ENCODE measurements at regions not wholly inside any gene's neighbourhood (a gene's known extent, or its start where the extent isn't known, plus 50 kb on each side); places are given as distances from the start of the nearest gene placed in this dataset.
"Not testable (repeated sequence)": the region's sequence is repeated elsewhere in the genome, so short reads cannot be mapped to it uniquely, and the experiment has no call there.

GRCh38 chrX:10702031-10702430, 81.6 kb upstream of the MID1 start:
- FAIRE-seq, result no peak

GRCh38 chrX:10706342-10706741, 86.0 kb upstream of the MID1 start:
- H3K36me3 ChIP-seq (ENCODE audit: control insufficient read depth in 2 of 3, insufficient read depth in 3 of 3, low read length in 3 of 3); intact Hi-C loops (cut with DNase I); H3K4me3 ChIP-seq (ENCODE audit: low read length in 3 of 3); DNase-seq; H3K9me3 ChIP-seq (ENCODE audit: control insufficient read depth in 2 of 3, insufficient read depth in 1 of 3, low read length in 3 of 3); H3K27ac ChIP-seq (ENCODE audit: low read depth in 2 of 2, low read length in 2 of 2); H3K27me3 ChIP-seq (ENCODE audit: control insufficient read depth, insufficient read depth, low read length); FAIRE-seq; H3K4me1 ChIP-seq (ENCODE audit: control insufficient read depth in 2 of 3, insufficient read depth in 2 of 3, low read depth in 1 of 3, low read length in 3 of 3); H3K9ac ChIP-seq (ENCODE audit: low read length in 3 of 3): not testable (repeated sequence)

More at GRCh38 chrX:10702031-10702430, 81.6 kb upstream of the MID1 start:
- intact Hi-C loops (cut with DNase I), result no loop called here
- no peak overlapping the region for H3K9ac ChIP-seq (ENCODE audit: low read length in 3 of 3)
- no peak for DNase-seq
- no peak for TF ChIP-seq CTCF (IDR thresholded peaks at IDR 0.05; ENCODE audit: borderline replicate concordance, extremely low read depth, insufficient read depth)
- no peaks in the 10 kb centered on the region for H3K4me1 ChIP-seq (ENCODE audit: control insufficient read depth in 2 of 3, insufficient read depth in 2 of 3, low read depth in 1 of 3, low read length in 3 of 3)
- H3K9me3 ChIP-seq (ENCODE audit: control insufficient read depth in 2 of 3, insufficient read depth in 1 of 3, low read length in 3 of 3), result no peaks in the 10 kb centered on the region
- H3K36me3 ChIP-seq (ENCODE audit: control insufficient read depth in 2 of 3, insufficient read depth in 3 of 3, low read length in 3 of 3), result no peaks in the 10 kb centered on the region
- no peak overlapping the region for H3K27ac ChIP-seq (ENCODE audit: low read depth in 2 of 2, low read length in 2 of 2)
- H3K4me3 ChIP-seq (ENCODE audit: low read length in 3 of 3), result no peak overlapping the region
- H3K27me3 ChIP-seq (ENCODE audit: control insufficient read depth, insufficient read depth, low read length), result no peaks in the 10 kb centered on the region

- Histone ChIP-seq H3K4me3 (ENCODE audit: low read length in 3 of 3) (no peak overlapping the region), H3K9me3 (ENCODE audit: control insufficient read depth in 2 of 3, insufficient read depth in 1 of 3, low read length in 3 of 3) (no peaks in the 10 kb centered on the region), H3K27ac (ENCODE audit: low read depth in 2 of 2, low read length in 2 of 2) (no peak overlapping the region), H3K27me3 (ENCODE audit: control insufficient read depth, insufficient read depth, low read length) (no peaks in the 10 kb centered on the region), H3K9ac (ENCODE audit: low read length in 3 of 3) (no peak overlapping the region), H3K4me1 (ENCODE audit: control insufficient read depth in 2 of 3, insufficient read depth in 2 of 3, low read depth in 1 of 3, low read length in 3 of 3) (no peaks in the 10 kb centered on the region), H3K36me3 (ENCODE audit: control insufficient read depth in 2 of 3, insufficient read depth in 3 of 3, low read length in 3 of 3) (no peaks in the 10 kb centered on the region)
- DNase-seq (no peak), FAIRE-seq (no peak)
- no peak for TF ChIP-seq CTCF (IDR thresholded peaks at IDR 0.05; ENCODE audit: borderline replicate concordance, extremely low read depth, insufficient read depth)
- intact Hi-C loops (cut with DNase I), result no loop called here
These were observed 87.4 kb upstream of the MID1 start for GRCh38 chrX:10707773-10708172.

GRCh38 chrX:10709276-10709675, 88.9 kb upstream of the MID1 start:
- FAIRE-seq (no peak), DNase-seq (peak in 2 of 5 donors; percentile 28 to 34)
- H3K4me1 ChIP-seq (ENCODE audit: control insufficient read depth in 2 of 3, insufficient read depth in 2 of 3, low read depth in 1 of 3, low read length in 3 of 3), result no peaks in the 10 kb centered on the region
- H3K9me3 ChIP-seq (ENCODE audit: control insufficient read depth in 2 of 3, insufficient read depth in 1 of 3, low read length in 3 of 3), result no peaks in the 10 kb centered on the region
- no peak overlapping the region for H3K27ac ChIP-seq (ENCODE audit: low read depth in 2 of 2, low read length in 2 of 2)
- no peaks in the 10 kb centered on the region for H3K36me3 ChIP-seq (ENCODE audit: control insufficient read depth in 2 of 3, insufficient read depth in 3 of 3, low read length in 3 of 3)
- H3K4me3 ChIP-seq (ENCODE audit: low read length in 3 of 3), result no peak overlapping the region
- no peaks in the 10 kb centered on the region for H3K27me3 ChIP-seq (ENCODE audit: control insufficient read depth, insufficient read depth, low read length)
- TF ChIP-seq CTCF (IDR thresholded peaks at IDR 0.05; ENCODE audit: borderline replicate concordance, extremely low read depth, insufficient read depth), result no peak
- H3K9ac ChIP-seq (ENCODE audit: low read length in 3 of 3), result no peak overlapping the region
- intact Hi-C loops (cut with DNase I), result no loop called here

All from kidney (tissue), 13 donors.